ENCODE measurements at regions not wholly inside any gene's neighbourhood (a gene's known extent, or its start where the extent isn't known, plus 50 kb on each side); places are given as distances from the start of the nearest gene placed in this dataset.

DNA sequence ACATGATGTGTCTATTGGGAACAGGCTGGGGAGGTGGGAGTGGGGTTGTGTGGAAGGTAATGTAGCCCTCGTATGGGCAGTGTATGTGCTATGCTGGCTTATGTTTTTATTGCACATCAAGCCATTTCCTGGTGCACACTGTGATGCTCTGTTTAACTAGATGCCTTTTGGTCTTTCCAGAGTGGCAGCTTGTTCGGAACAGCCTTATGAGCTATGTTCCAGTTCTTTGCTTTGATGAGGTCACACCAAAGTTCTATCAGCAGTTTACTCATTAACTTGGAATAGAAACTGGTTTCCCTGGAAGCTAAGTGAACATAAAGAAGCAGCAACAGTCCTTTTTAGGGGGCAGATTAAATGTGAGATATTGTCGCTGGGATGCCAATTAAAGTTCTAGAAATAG lies 133.9 kb downstream of the DIPK2A start:
- Histone ChIP-seq H3K79me2 (ENCODE audit: control insufficient read depth, insufficient read depth, low read length) (no peaks in the 10 kb centered on the region), H3K4me1 (ENCODE audit: control insufficient read depth, extremely low read depth, insufficient read depth, low read length) (no peaks in the 10 kb centered on the region), H3K9ac (ENCODE audit: insufficient read depth, low read length) (no peak overlapping the region), H3K27me3 (ENCODE audit: control insufficient read depth, insufficient read depth, low read length) (no peaks in the 10 kb centered on the region), H3K36me3 (ENCODE audit: control insufficient read depth, insufficient read depth, low read length) (no peaks in the 10 kb centered on the region), H3K9me3 (ENCODE audit: control insufficient read depth, insufficient read depth, low read depth, low read length) (no peaks in the 10 kb centered on the region), H3K27ac (ENCODE audit: insufficient read depth, low read length) (no peak overlapping the region), H2AFZ (ENCODE audit: low read length) (no peak overlapping the region), H4K20me1 (ENCODE audit: control insufficient read depth, extremely low read depth, insufficient read depth, low read length) (no peaks in the 10 kb centered on the region), H3K4me2 (ENCODE audit: extremely low read depth, insufficient read depth, low read length) (no peak overlapping the region), H3K4me3 (replicated peaks in 1 of 4; ENCODE audit: control extremely low read depth in 1 of 4, insufficient read depth in 1 of 4, low read depth in 3 of 4, low read length in 4 of 4) (no peak overlapping the region)
- TF ChIP-seq EZH2 (IDR thresholded peaks at IDR 0.05; ENCODE audit: low read length, missing control alignments) = no peak
- TF ChIP-seq, protein P1, sequence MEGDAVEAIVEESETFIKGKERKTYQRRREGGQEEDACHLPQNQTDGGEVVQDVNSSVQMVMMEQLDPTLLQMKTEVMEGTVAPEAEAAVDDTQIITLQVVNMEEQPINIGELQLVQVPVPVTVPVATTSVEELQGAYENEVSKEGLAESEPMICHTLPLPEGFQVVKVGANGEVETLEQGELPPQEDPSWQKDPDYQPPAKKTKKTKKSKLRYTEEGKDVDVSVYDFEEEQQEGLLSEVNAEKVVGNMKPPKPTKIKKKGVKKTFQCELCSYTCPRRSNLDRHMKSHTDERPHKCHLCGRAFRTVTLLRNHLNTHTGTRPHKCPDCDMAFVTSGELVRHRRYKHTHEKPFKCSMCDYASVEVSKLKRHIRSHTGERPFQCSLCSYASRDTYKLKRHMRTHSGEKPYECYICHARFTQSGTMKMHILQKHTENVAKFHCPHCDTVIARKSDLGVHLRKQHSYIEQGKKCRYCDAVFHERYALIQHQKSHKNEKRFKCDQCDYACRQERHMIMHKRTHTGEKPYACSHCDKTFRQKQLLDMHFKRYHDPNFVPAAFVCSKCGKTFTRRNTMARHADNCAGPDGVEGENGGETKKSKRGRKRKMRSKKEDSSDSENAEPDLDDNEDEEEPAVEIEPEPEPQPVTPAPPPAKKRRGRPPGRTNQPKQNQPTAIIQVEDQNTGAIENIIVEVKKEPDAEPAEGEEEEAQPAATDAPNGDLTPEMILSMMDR (conservative IDR thresholded peaks at IDR 0.05 in 1 of 2, IDR thresholded peaks at IDR 0.05 in 1 of 2; ENCODE audit: low read depth in 1 of 2, low read length in 2 of 2) = no peak
- DNase-seq (ENCODE audit: low read depth in 2 of 2) = no peak

DNA sequence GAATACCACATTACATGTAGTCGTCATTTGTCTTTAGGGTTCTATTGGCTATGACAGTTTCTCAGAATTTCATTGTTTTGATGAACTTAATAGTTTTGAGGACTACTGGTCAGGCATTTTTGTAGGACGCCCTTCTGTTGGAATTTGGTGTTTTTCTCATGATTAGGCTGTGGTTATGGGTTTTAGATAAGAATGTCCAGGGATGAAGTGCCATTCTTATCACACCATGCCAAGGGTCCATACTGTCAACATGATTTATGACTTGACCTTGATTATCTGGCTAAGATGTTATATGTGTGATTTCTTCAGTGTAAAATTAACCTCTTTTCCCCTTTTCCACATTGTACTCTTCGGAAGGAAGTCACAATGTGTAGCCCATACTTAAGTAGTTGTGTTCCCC lies 135.3 kb downstream of the DIPK2A start:
- Histone ChIP-seq H2AFZ (ENCODE audit: low read length) (no peak overlapping the region), H3K4me2 (ENCODE audit: extremely low read depth, insufficient read depth, low read length) (no peak overlapping the region), H3K9ac (ENCODE audit: insufficient read depth, low read length) (no peak overlapping the region), H3K27ac (ENCODE audit: insufficient read depth, low read length) (no peak overlapping the region), H3K9me3 (ENCODE audit: control insufficient read depth, insufficient read depth, low read depth, low read length) (no peaks in the 10 kb centered on the region), H3K27me3 (ENCODE audit: control insufficient read depth, insufficient read depth, low read length) (no peaks in the 10 kb centered on the region), H4K20me1 (ENCODE audit: control insufficient read depth, extremely low read depth, insufficient read depth, low read length) (no peaks in the 10 kb centered on the region), H3K36me3 (ENCODE audit: control insufficient read depth, insufficient read depth, low read length) (no peaks in the 10 kb centered on the region), H3K79me2 (ENCODE audit: control insufficient read depth, insufficient read depth, low read length) (no peaks in the 10 kb centered on the region), H3K4me1 (ENCODE audit: control insufficient read depth, extremely low read depth, insufficient read depth, low read length) (no peaks in the 10 kb centered on the region), H3K4me3 (replicated peaks in 1 of 4; ENCODE audit: control extremely low read depth in 1 of 4, insufficient read depth in 1 of 4, low read depth in 3 of 4, low read length in 4 of 4) (no peak overlapping the region)
- TF ChIP-seq EZH2 (IDR thresholded peaks at IDR 0.05; ENCODE audit: low read length, missing control alignments) = no peak
- TF ChIP-seq, protein P1 (conservative IDR thresholded peaks at IDR 0.05 in 1 of 2, IDR thresholded peaks at IDR 0.05 in 1 of 2; ENCODE audit: low read depth in 1 of 2, low read length in 2 of 2) = no peak
- peak in 1 of 2 donors; percentile 15 for DNase-seq (ENCODE audit: low read depth in 2 of 2)

DNA sequence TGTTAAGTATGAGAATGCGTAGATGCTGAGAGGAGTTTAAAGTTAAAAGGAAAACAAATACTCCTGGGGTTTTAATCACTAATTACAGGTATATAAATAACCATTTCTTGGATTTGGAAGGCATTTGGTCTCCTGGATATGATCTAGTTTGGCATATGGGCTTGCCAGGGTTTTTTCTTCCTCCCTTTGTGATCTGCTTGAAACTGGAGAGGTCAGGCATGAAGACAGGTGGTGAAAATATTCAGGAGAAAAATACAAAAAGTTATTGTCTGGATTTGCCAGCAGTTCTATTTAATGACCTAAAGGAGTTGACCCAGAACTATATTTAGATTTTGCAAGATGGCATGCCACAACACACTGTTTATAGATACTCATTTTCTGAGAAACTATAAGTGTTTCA lies 136.3 kb downstream of the DIPK2A start:
- Histone ChIP-seq H3K27ac (ENCODE audit: insufficient read depth, low read length) (no peak overlapping the region), H3K36me3 (ENCODE audit: control insufficient read depth, insufficient read depth, low read length) (no peaks in the 10 kb centered on the region), H3K4me1 (ENCODE audit: control insufficient read depth, extremely low read depth, insufficient read depth, low read length) (no peaks in the 10 kb centered on the region), H3K4me2 (ENCODE audit: extremely low read depth, insufficient read depth, low read length) (no peak overlapping the region), H2AFZ (ENCODE audit: low read length) (no peak overlapping the region), H4K20me1 (ENCODE audit: control insufficient read depth, extremely low read depth, insufficient read depth, low read length) (no peaks in the 10 kb centered on the region), H3K9ac (ENCODE audit: insufficient read depth, low read length) (no peak overlapping the region), H3K79me2 (ENCODE audit: control insufficient read depth, insufficient read depth, low read length) (no peaks in the 10 kb centered on the region), H3K4me3 (replicated peaks in 1 of 4; ENCODE audit: control extremely low read depth in 1 of 4, insufficient read depth in 1 of 4, low read depth in 3 of 4, low read length in 4 of 4) (no peak overlapping the region), H3K27me3 (ENCODE audit: control insufficient read depth, insufficient read depth, low read length) (no peaks in the 10 kb centered on the region), H3K9me3 (ENCODE audit: control insufficient read depth, insufficient read depth, low read depth, low read length) (no peaks in the 10 kb centered on the region)
- TF ChIP-seq, protein P1 (conservative IDR thresholded peaks at IDR 0.05 in 1 of 2, IDR thresholded peaks at IDR 0.05 in 1 of 2; ENCODE audit: low read depth in 1 of 2, low read length in 2 of 2) = no peak
- TF ChIP-seq EZH2 (IDR thresholded peaks at IDR 0.05; ENCODE audit: low read length, missing control alignments) = no peak
- DNase-seq (ENCODE audit: low read depth in 2 of 2) = no peak
